Endothelial cell of umbilical vein (primary cell): ENCODE measurements at regions not wholly inside any gene's neighbourhood (a gene's known extent, or its start where the extent isn't known, plus 50 kb on each side); places are given as distances from the start of the nearest gene placed in this dataset.

Source experiments
- JUN ChIP-seq: IDR thresholded peaks from 2 replicates; pipeline ENCODE4 v1.6.1; 2011; ENCODE audit warnings: borderline replicate concordance, low read depth; ENCODE audit not compliant: insufficient read length, insufficient read depth
- POLR2A ChIP-seq: IDR thresholded peaks from 2 replicates; pipeline ENCODE4 v1.6.1; 2012; ENCODE audit warnings: low read depth, mild to moderate bottlenecking, control low read depth, low read length
- POLR2AphosphoS5 ChIP-seq: IDR thresholded peaks from 2 replicates; pipeline ENCODE4 v1.6.1; 2012; ENCODE audit warnings: low read depth, mild to moderate bottlenecking, control low read depth, low read length, moderate library complexity; ENCODE audit not compliant: insufficient read depth
- TF ChIP-seq, protein P1 (sequence below), 2 donors: IDR thresholded peaks; 1 replicate in 1 of 2; 2 replicates in 1 of 2; pipeline ENCODE4 v1.5.1; 2011; ENCODE audit warnings: low read length in 2 of 2, mild to moderate bottlenecking in 2 of 2, moderate library complexity in 2 of 2, control low read depth in 1 of 2, inconsistent platforms in 1 of 2, low read depth in 1 of 2; ENCODE audit not compliant: insufficient read depth in 1 of 2; ENCODE audit errors: extremely low read depth in 1 of 2

DNA sequence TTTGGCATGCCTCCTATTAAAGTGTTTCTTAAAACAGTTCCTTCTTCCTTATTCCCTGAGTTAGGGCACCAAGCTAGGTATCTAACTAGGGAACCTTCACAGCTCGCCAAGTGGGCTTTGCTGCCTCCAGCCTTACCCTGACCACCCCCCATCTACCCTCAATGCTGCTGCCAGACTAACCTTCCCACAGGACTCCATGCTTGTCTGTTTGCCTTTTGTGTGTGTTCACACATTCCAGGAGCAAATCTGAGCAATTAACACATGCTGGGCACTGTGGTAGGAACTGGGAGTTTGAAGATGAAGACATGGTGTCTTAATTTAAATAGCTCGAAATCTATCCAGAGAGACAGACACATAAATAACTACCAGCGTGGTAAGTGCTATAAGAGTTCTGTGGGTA is 185.2 kb downstream of the MZT1 start:
- TF ChIP-seq, protein P1, sequence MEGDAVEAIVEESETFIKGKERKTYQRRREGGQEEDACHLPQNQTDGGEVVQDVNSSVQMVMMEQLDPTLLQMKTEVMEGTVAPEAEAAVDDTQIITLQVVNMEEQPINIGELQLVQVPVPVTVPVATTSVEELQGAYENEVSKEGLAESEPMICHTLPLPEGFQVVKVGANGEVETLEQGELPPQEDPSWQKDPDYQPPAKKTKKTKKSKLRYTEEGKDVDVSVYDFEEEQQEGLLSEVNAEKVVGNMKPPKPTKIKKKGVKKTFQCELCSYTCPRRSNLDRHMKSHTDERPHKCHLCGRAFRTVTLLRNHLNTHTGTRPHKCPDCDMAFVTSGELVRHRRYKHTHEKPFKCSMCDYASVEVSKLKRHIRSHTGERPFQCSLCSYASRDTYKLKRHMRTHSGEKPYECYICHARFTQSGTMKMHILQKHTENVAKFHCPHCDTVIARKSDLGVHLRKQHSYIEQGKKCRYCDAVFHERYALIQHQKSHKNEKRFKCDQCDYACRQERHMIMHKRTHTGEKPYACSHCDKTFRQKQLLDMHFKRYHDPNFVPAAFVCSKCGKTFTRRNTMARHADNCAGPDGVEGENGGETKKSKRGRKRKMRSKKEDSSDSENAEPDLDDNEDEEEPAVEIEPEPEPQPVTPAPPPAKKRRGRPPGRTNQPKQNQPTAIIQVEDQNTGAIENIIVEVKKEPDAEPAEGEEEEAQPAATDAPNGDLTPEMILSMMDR (IDR thresholded peaks at IDR 0.05; ENCODE audit: extremely low read depth in 1 of 2, insufficient read depth in 1 of 2, low read depth in 1 of 2, low read length in 2 of 2): no peak
- TF ChIP-seq POLR2A: no peak
- TF ChIP-seq JUN: no peak
- no peak for TF ChIP-seq POLR2AphosphoS5
